AG04449 (cell line): ENCODE measurements at regions not wholly inside any gene's neighbourhood (a gene's known extent, or its start where the extent isn't known, plus 50 kb on each side); places are given as distances from the start of the nearest gene placed in this dataset.

ENCODE experiments used
- CTCF ChIA-PET: fragments of 350-600 bp; formaldehyde crosslinking; extraction: SDS; loops from one replicate; lab custom pipeline; 2021; ENCODE audit warnings: antibody characterized with exemption; lab: Yijun Ruan, JAX
- POLR2A ChIA-PET: fragments of 400-600, 350-600 bp; formaldehyde crosslinking; extraction: SDS; loops from one replicate; lab custom pipeline; 2020; ENCODE audit warnings: antibody characterized with exemption, inconsistent platforms; lab: Yijun Ruan, JAX
- DNase-seq: peaks from one replicate; pipeline ENCODE4 v3.0.0-alpha.2; 2010; ENCODE audit warnings: low read depth, low spot score
- H3K4me3 ChIP-seq: 2 replicates; pipeline ENCODE4 v1.5.1; 2011; ENCODE audit warnings: low read depth, mild to moderate bottlenecking, control low read depth, low read length
- TF ChIP-seq, protein P1 (sequence below): IDR thresholded peaks from one replicate; pipeline ENCODE4 v1.5.1; 2011; ENCODE audit warnings: mild to moderate bottlenecking, moderate library complexity, low read length, control low read depth, inconsistent platforms; ENCODE audit not compliant: insufficient read depth; ENCODE audit errors: missing control alignments

DNA sequence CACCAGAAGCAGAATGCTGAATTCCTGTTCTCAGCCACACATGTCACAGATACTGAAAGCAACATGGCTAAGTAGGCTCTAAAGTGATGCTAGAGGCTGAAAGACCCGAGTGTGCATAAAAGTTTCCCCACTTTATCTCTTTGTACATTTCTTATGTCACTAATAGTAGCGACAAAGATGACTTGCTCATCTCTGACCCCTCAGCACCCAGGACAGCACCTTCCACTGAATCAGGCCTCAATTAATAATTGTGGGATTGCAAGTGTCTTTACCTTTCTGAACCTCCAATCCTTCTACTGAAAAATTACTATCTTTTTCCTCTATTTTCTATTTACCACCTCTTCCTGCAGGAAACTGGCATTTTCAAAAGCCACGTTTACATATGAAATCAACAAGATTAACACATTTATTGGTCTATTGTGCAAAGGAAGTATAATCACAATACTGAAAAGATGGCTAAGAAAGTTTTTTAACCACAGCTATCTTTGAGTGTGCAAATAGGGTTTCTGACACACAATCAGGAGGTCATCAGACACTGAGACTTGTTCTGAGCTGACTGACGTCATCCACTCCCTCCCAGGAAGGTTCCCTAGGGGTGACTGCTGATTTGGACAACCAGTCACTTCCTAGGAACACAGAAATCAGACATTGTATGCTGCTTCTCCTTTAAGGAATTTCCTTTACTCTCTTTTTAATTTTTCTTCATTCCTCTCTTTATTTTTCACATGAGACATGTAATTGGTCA, 213.9 kb upstream of the ISX start:
- CTCF ChIA-PET, result interaction anchor here (0.8 kb wide), 1 partner anchor 172 kb away, joined by 3 read pairs; no protein-coding TSS in a partner anchor
- no peak overlapping the region for H3K4me3 ChIP-seq
- no peak for DNase-seq
- TF ChIP-seq, protein P1, sequence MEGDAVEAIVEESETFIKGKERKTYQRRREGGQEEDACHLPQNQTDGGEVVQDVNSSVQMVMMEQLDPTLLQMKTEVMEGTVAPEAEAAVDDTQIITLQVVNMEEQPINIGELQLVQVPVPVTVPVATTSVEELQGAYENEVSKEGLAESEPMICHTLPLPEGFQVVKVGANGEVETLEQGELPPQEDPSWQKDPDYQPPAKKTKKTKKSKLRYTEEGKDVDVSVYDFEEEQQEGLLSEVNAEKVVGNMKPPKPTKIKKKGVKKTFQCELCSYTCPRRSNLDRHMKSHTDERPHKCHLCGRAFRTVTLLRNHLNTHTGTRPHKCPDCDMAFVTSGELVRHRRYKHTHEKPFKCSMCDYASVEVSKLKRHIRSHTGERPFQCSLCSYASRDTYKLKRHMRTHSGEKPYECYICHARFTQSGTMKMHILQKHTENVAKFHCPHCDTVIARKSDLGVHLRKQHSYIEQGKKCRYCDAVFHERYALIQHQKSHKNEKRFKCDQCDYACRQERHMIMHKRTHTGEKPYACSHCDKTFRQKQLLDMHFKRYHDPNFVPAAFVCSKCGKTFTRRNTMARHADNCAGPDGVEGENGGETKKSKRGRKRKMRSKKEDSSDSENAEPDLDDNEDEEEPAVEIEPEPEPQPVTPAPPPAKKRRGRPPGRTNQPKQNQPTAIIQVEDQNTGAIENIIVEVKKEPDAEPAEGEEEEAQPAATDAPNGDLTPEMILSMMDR, result no peak
- POLR2A ChIA-PET, result interaction anchor here (0.7 kb wide), 1 partner anchor 29 kb away, joined by 5 read pairs; no protein-coding TSS in a partner anchor

DNA sequence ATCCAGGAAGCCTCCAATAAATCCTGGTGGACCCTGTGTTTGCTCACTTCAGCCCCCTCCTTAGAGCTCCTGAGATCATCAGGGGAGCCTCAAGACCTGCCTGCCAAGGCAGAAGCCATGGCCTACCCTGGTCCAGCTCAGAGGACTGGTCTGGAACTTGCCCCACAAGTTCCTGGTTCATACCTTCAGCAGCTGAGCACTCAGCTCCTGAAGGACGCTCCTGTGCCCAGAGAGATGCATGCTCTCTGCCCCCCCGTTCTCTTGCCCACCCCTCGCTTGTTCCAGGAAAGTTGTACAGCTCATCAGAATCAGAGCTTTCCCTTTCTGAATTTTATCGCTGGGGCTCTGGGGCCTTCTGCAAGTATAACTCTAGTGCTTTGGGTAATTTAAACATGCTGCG, 210.5 kb upstream of the ISX start:
- ChIA-PET CTCF (no interaction called here), POLR2A (no interaction called here)
- no peak overlapping the region for H3K4me3 ChIP-seq
- DNase-seq, result no peak
- TF ChIP-seq, protein P1, result no peak

DNA sequence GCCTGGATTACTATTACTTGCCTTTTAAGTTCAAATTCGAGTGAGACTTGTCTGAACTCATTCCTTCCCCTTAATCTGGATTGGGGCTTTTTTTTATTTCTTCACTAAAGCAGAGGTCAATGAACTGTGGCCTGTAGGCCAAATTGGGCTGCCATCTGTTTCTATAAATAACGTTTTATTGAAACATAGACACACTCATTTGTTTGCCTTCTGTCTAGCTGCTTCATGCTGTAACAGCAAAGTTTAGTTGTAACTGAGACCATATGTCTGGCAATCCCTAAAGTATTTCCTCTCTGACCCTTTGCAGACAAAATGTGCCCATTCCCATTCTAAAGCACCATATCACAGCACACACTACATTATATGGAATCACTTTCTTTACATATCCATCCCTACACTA, 207.9 kb upstream of the ISX start:
- TF ChIP-seq, protein P1, result no peak
- ChIA-PET POLR2A (interaction anchor here (1.0 kb wide), 1 partner anchor 8 kb away, joined by 6 read pairs; no protein-coding TSS in a partner anchor), CTCF (no interaction called here)

DNA sequence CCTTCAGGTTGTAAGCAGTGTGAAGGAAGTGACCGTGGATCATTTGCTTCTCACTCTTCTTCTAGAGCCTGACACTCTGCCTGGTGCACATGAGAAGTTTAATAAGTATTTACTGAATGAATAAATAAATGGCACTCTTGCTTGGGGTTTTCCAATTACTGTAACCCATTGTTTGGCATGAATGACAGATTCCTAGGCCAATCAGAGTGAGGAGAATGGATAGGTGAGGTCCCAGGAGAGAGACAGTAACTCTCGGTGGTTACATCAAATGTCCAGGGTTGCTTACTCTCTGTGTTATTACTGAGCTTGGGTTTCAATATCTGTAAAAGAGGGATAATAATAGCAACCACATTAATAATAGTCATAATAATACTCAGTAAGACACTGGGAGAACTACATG, 204.2 kb upstream of the ISX start:
- ChIA-PET POLR2A (no interaction called here), CTCF (no interaction called here)
- TF ChIP-seq, protein P1, result no peak
- DNase-seq, result no peak
- H3K4me3 ChIP-seq, result no peak overlapping the region

More for the DNA sequence above, 207.9 kb upstream of the ISX start:
- H3K4me3 ChIP-seq, result no peak overlapping the region
- no peak for DNase-seq

DNA sequence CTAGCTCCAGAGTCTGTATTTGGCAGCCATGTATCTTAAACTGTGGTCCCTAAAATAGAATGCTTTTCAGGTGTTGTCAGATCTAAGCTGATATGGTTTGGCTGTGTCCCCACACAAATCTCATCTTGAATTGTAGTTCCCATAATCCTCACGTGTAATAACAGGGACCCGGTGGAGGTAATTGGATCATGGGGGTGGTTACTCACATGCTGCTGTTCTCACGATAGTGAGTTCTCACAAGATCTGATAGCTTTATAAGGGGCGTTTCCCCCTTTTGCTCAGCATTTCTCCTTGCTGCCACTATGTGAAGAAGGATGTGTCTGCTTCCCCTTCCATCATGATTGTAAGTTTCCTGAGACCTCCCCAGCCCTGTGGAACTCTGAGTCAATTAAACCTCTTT, 199.9 kb upstream of the ISX start:
- DNase-seq, result no peak
- TF ChIP-seq, protein P1, result no peak
- ChIA-PET CTCF (no interaction called here), POLR2A (interaction anchor here (1.0 kb wide), 1 partner anchor 61 kb away, joined by 3 read pairs; no protein-coding TSS in a partner anchor)
- H3K4me3 ChIP-seq, result no peak overlapping the region

DNA sequence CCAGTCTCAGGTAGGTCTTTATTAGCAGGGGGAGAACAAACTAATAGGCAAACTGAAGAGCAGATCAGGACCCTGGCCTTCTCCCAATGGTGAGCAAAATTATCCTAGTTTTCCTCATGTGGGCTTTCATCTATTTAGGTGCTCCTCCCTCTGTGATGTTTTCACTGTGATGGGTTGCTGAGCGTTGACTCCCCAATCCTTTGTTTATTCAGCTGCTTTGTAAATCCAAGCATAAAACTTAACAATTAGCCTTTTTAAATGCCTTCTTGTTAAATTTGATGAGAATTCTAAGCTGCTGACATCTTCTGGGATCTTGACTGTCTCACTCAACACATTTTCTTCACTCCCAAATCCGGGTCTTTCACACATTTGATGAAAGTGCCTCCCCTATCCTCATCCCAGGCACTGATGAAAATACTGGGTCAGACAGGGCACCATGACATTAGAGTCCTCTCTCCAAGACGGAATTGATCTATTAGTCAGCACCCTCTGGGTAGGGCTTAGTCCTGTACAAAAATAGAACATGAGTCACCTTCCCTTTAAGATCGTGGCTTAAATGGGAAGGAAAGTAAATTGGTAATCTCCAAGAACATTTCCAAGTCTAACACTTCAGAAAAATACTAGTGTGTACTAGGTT, 199.3 kb upstream of the ISX start:
- no peak overlapping the region for H3K4me3 ChIP-seq
- no peak for DNase-seq
- POLR2A ChIA-PET, result interaction anchor here (1.0 to 1.3 kb wide), 2 partner anchors 51 to 62 kb away, joined by 3 to 4 read pairs; no protein-coding TSS in a partner anchor
- CTCF ChIA-PET, result interaction anchor here (0.8 to 1.2 kb wide), 2 partner anchors 49 to 101 kb away, joined by 3 read pairs; no protein-coding TSS in a partner anchor
- TF ChIP-seq, protein P1, result no peak
